ENCODE measurements at regions not wholly inside any gene's neighbourhood (a gene's known extent, or its start where the extent isn't known, plus 50 kb on each side); places are given as distances from the start of the nearest gene placed in this dataset.

DNA sequence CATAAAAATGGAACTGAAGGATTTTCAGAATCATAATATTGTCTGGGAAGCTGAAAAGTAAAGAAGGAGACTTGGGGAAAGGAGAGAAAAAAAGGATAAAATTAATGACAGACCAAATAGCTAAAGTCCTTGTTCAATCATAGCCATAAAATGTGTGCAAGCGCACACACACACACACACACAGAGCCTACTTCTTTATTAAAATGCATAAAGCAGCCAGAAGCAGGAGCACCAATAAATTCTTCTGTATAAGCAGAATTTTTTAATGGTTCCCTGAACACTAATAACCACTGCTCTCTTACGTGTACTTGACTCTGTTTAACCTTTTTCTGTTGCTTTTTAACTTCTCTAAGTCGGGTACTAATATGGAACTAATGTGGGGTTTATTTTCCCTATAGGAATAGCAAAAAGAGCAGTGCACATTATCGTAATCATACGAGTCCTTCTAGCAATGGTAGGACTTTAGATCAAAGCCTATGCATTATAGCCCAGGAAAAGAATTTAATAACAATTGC, 131.0 kb upstream of the PSMD7 start:
- no peak for TF ChIP-seq FOXK2 (IDR thresholded peaks at IDR 0.05)
- no peak for TF ChIP-seq SP1 (IDR thresholded peaks at IDR 0.05)
- TF ChIP-seq BHLHE40 (IDR thresholded peaks at IDR 0.05; ENCODE audit: borderline replicate concordance) = no peak
- no peak for TF ChIP-seq HDGF (IDR thresholded peaks at IDR 0.05; ENCODE audit: borderline replicate concordance)
- TF ChIP-seq, protein P1, sequence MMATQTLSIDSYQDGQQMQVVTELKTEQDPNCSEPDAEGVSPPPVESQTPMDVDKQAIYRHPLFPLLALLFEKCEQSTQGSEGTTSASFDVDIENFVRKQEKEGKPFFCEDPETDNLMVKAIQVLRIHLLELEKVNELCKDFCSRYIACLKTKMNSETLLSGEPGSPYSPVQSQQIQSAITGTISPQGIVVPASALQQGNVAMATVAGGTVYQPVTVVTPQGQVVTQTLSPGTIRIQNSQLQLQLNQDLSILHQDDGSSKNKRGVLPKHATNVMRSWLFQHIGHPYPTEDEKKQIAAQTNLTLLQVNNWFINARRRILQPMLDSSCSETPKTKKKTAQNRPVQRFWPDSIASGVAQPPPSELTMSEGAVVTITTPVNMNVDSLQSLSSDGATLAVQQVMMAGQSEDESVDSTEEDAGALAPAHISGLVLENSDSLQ (IDR thresholded peaks at IDR 0.05) = no peak
- TF ChIP-seq SUZ12 (IDR thresholded peaks at IDR 0.05) = no peak
- TF ChIP-seq FOXA1 (IDR thresholded peaks at IDR 0.05) = no peak
- no peak for TF ChIP-seq FOXM1 (IDR thresholded peaks at IDR 0.05; ENCODE audit: borderline replicate concordance)

All from HEK293T (cell line).